GM21423 (cell line): ENCODE measurements at regions not wholly inside any gene's neighbourhood (a gene's known extent, or its start where the extent isn't known, plus 50 kb on each side); places are given as distances from the start of the nearest gene placed in this dataset.
A peak's percentile ranks its signal among the peaks of the same experiment; 100 is the strongest.
"Not testable (repeated sequence)": the region's sequence is repeated elsewhere in the genome, so short reads cannot be mapped to it uniquely, and the experiment has no call there.

Experiments
- ATAC-seq: cut with Tn5 transposase; IDR thresholded peaks from one replicate; pipeline ENCODE4 v1.9.1; 2021; ENCODE audit warnings: mild to moderate bottlenecking, moderate library complexity; ENCODE audit not compliant: unreplicated experiment

DNA sequence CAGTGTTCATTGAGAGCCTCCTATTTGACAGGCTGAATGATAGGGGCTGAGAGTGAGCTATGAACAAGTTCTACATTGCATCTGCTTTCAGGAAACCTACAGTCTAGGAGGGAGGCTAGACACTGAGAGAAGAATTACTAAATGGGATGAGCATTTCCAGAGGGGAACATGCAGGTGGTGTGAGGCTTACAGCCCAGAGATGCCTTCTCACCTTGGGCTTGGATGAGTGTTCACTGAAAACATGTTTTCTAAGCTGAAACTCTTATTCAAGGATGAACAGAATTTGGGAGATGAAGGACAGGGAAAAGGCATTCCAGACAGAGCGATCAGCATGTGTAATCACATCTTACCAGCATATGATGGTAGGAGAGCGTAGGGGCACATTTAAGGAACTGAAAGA lies 177.5 kb upstream of the E2F8 start:
- no peak for ATAC-seq

DNA sequence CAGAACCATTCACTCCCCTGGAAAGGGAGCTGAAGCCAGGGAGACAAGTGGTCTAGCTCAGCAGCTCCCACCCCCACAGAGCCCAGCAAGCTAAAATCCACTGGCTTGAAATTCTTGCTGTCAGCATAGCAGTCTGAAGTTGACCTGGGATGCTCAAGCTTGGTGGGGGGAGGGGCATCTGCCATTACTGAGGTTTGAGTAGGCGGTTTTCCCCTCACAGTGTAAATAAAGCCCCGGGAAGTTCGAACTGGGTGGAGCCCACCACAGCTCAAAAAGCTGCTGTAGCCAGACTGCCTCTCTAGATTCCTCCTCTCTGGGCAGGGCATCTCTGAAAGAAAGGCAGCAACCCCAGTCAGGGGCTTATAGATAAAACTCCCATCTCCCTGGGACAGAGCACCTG lies 171.3 kb upstream of the E2F8 start:
- not testable (repeated sequence) for ATAC-seq

DNA sequence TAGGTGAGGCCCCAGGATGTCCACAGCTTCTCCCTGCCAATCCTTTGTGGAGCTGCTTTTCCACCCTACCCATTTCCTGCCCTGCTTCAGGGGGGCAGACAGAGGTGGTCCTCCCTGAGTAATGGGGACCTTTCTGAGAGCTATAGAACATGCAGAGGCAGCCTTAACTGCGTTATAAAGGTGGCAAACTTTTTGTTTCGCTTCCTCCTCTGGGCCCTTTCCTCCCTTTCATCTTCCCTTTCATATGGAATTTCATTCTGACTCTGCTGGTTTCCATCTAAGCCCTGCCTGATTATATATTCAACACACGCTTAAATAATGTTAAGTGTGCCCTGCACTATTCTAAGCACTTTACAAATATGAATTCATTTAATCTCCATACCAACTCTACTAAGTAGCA lies 169.3 kb upstream of the E2F8 start:
- ATAC-seq, result peak; percentile 53

GRCh38 chr11:19409307-19409706 lies 168.6 kb upstream of the E2F8 start:
- ATAC-seq, result no peak

DNA sequence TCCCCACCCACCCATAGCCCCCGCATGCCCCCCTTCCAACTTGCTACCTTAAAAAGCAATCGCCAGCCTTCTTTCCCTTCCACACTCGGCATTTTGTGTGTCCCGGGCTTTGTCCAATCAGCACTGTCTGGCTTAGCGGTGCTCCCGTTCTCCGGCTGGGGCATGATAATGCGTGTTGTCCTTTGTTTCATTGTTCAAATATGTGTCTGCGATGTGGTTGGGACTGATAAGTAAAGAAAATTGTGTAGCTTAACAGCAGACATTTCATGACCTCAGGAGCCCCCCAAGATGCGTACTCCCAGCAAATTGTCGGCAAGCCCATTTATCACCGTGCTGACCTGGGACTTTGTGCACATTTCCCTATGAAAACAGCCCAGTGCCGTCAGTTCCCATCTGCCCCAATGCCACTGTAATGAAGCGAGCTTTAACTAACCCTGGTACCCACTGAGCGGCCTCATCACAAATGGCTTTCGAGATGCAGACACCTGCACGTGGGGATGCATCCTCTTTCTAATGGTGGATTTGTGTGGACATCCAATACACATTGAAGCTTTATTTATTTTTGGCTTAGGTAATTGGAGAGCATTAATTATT lies 167.0 kb upstream of the E2F8 start:
- ATAC-seq, result no peak

DNA sequence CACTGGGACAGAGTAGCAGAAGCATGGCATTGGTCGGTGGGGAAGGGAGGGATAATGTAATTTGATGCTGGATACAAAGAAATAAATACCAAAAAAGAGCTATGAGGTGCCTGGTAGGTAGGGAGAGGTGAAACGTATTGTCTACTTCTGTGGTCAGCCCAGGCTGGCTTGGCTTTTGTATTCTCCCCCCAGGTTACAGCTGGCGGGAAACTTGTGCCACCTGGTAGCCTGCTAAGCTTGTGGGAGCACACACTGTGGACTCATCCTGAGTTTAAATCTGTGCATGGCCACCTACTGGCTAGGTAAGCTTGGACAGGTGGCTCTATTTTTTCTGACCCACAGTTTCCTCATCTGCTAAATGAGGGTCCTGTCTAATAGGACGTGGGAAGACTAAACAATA lies 165.2 kb upstream of the E2F8 start:
- no peak for ATAC-seq

GRCh38 chr11:19404787-19405186 lies 164.0 kb upstream of the E2F8 start:
- ATAC-seq, result no peak

DNA sequence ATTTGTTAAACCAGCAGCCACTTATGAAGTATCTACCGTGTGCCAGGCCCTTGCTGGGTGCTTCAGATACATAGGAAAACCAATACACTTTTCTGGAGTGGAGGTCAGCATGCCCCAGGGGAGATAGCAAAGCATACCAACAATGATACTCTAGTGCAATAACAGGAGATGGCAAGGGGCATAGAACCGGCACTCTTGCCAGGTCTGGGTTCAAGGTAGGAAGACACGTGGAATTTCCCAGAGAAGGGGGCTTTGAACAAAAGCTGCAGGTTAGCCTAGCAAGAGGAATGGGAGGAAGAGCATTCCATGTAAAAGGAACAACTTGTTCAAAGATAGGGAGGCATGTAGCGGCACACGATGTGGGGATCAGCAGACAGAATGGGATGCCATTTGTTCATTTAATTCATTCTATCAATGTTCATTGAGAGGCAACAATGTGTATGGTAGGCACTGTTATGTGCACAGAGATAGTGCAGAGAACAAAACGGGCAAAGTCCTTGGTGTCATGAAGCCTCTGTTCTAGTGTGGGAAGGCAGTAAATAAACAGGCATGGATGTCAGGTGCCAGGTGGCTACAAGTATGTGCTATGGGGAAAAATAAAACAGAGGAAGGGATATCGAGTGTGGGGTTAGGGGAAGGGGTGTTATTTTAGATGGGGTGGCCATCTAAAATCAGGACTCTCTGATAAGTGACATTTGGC lies 162.6 kb upstream of the E2F8 start:
- ATAC-seq, result no peak

DNA sequence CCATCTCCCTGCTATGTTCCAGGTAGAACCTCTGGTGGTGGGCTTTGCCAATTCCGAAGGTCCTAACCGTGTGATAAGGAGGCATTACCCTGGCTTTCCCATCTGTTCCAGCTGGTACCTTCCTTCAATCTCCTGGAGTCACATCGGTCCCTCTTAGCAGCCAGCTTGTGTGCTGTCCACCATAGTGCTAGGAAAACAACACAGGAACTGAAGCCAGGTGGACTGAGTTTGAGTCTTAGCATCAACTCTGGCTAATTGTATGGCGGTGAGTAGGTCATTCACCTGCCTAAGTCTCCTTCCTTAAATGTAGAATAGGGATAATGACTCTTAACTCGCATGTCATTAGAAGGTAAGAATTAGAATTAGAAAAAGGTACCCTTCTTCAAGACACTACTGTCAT lies 159.6 kb upstream of the E2F8 start:
- ATAC-seq, result no peak

DNA sequence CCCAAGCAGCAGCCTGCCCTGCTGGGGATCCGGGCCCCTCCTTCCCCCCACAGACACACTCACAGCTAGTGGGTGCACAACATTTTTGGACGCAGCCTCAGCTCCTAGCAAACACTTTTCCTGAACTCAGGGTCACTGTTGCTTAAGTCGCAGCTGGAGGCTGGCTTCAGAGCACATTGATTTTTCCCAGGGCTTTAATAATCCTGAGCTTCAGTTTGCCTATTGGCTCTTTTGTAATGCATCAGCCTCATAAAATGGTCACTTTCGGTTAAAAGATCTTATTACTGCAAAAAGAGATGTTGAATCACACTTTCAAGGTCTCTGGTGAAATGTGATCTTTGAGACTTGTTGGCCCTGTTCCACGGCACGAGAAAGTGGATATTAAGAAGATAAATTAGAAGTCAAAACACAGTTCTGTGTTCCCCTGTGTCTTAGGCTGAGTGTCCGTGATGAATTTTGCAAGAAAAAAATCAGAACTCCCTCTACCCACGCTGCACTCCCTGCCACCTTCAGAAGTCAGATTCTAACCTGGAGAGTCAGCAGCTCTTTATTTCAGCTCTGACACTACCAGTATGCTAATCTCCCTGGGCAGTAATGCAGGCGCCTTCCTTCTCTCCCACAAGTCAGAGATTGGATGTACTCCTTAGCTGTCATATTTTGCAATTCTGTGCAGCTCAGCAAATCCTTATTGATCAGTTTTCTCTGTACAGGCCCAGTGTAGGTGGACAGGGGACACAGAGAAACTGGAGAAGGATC lies 158.2 kb upstream of the E2F8 start:
- no peak for ATAC-seq

DNA sequence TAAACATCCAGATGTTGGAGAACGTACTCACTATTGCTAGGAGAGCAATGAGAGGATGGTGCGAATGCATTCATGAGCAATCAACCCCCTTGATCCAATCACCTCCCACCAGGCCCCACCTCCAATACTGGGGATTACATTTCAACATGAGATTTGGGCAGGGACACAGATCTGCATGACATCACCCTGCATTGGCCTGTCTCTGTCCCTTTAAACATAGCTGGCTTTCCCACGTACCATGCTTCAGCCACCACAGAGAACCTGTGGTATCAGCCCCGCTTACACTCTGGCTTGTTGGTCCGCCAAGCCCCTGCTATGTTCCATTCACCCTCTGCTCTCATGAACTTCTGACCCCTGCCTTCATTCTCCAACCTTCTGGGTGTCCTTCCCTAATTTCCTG lies 157.5 kb upstream of the E2F8 start:
- ATAC-seq, result no peak

DNA sequence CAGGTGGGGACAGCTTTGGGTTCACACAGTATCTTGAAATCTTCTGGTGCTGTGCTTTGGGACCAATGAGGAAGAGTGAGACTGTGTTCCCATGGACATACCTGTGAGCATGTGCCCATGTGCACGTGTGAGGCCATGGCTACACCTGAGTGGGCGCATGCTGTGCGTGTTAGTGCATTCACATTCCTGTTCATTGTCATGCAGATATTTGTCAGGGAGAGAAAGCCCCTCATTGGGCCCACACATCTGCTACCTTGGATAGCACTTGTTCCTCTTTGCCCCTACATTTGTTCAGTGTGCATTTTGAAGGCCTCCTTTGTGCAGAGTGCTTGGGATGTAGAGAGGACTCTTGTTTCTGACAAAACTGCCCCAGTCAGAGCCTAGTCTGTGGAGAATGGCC lies 154.3 kb upstream of the E2F8 start:
- ATAC-seq, result peak; percentile 10

- ATAC-seq, result peak; percentile 70
Measured at GRCh38 chr11:19394525-19395016, 153.8 kb upstream of the E2F8 start.

GRCh38 chr11:19393941-19394340 lies 153.2 kb upstream of the E2F8 start:
- ATAC-seq, result no peak

- no peak for ATAC-seq
Measured at GRCh38 chr11:19392847-19393518, 152.2 kb upstream of the E2F8 start.

DNA sequence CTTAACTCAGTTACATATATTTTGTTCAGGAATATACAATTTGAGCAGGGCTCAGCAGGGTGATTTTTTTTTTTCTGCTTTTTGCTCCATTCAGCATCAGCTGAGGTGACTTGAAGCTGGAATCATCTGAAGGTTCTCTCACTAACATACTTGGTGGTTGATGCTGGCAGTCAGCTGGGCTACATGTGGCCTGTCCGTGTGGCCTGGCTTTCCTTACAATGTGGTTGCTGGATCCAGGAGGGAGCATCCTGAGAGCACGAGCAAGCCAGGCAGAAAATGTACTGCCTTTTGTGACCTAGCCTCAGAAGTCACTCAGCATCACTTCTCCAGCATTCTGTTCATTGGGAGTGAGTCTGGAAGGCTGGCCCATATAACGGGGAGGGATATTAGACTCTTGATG lies 151.6 kb upstream of the E2F8 start:
- no peak for ATAC-seq

DNA sequence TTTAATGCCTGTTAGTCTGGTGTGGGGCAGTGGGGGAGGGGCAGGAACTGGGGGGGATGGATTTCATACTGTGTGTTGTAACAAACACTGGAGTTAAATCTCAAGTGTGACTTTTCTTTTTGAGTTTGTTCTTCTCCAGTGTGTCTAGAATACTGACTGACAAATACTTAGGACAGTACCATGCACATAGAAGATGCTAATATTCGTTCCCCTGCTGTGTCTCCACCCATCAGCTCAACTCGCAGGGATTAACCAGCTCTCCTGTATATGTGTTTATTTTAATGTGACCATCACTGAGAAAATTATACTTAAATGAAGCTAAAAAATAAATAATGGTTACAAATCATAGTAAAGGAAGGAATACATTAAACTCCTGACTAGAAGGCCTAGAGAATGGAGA lies 150.9 kb upstream of the E2F8 start:
- no peak for ATAC-seq

GRCh38 chr11:19391026-19391425 lies 150.3 kb upstream of the E2F8 start:
- ATAC-seq, result no peak

DNA sequence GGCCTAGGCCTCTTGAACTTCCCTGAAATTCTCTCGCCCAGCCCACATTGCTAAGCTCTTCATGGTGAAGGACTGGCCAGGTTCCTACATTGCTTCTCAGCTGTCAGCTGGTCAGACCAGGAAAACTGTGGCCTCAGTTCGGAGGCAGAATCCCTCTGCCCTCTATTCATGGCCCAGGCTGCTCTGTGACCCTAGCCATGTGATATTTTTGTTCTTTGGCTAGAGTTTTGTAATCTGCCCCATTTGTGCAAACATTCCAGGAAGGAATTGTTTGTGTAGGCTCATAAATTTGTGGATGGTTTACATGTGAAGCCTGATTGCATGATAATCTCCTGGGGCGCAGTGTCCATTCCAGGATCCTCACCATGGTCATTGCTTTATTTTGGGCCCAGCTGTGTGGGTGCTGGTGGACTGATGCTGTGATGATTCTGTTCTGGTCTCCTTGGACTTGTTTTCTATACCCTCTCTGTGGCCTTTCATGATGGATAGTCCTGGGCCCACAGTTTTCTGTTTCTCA lies 149.1 kb upstream of the E2F8 start:
- no peak for ATAC-seq

DNA sequence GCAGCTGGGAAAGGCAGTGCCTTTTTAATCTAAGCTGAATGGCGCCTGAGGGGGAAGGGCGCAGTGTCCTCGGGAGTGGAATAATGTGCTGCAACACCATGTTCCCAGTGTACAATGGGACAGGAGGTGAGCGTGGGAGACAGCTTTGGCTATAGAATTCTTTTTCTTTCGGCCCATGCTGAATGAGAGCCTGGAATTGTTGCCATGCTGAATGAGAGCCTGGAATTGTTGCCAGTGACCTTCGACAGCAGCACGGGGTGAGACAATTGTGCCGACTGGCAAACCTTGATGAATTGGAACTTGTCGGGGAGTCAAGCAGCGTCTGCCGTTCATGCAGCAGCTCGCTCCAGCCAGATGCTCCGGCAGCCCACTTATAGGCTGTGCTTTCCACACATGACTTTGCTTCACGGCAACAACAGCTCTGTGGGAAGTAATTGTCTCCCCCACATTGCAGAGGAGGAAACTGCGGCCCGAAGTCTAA lies 141.4 kb upstream of the E2F8 start:
- no peak for ATAC-seq

- no peak for ATAC-seq
Measured at GRCh38 chr11:19380375-19380774, 139.6 kb upstream of the E2F8 start.
